HG02852 (cell line): ENCODE measurements at regions not wholly inside any gene's neighbourhood (a gene's known extent, or its start where the extent isn't known, plus 50 kb on each side); places are given as distances from the start of the nearest gene placed in this dataset.

Source experiments
- ATAC-seq: cut with Tn5 transposase; IDR thresholded peaks from one replicate; pipeline ENCODE4 v1.9.1; 2021; ENCODE audit warnings: mild to moderate bottlenecking, moderate library complexity; ENCODE audit not compliant: unreplicated experiment

GRCh38 chr11:8823174-8823742 lies 87.7 kb upstream of the AKIP1 start:
- ATAC-seq, result no peak

- ATAC-seq, result no peak
These were observed 84.7 kb upstream of the AKIP1 start for GRCh38 chr11:8826139-8826786.

- no peak for ATAC-seq
These were observed 84.0 kb upstream of the AKIP1 start for GRCh38 chr11:8826901-8827560.

- no peak for ATAC-seq
These were observed 82.9 kb upstream of the AKIP1 start for GRCh38 chr11:8828046-8828445.

- no peak for ATAC-seq
These were observed 82.2 kb upstream of the AKIP1 start for GRCh38 chr11:8828580-8829361.

GRCh38 chr11:8829556-8829955 lies 81.4 kb upstream of the AKIP1 start:
- ATAC-seq, result no peak

- ATAC-seq, result no peak
These were observed 80.3 kb upstream of the AKIP1 start for GRCh38 chr11:8830641-8831040.

- no peak for ATAC-seq
These were observed 79.1 kb upstream of the AKIP1 start for GRCh38 chr11:8831861-8832260.

GRCh38 chr11:8832571-8833260 lies 78.3 kb upstream of the AKIP1 start:
- ATAC-seq, result peak; percentile 87

GRCh38 chr11:8833568-8834315 lies 77.2 kb upstream of the AKIP1 start:
- ATAC-seq, result no peak

- no peak for ATAC-seq
These were observed 76.6 kb upstream of the AKIP1 start for GRCh38 chr11:8834379-8834778.

GRCh38 chr11:8838248-8838647 lies 72.7 kb upstream of the AKIP1 start:
- ATAC-seq, result no peak

- no peak for ATAC-seq
These were observed 71.6 kb upstream of the AKIP1 start for GRCh38 chr11:8839306-8839956.

- ATAC-seq, result no peak
These were observed 70.7 kb upstream of the AKIP1 start for GRCh38 chr11:8839957-8840945.

GRCh38 chr11:8841899-8842298 lies 69.1 kb upstream of the AKIP1 start:
- no peak for ATAC-seq

GRCh38 chr11:8858808-8859207 lies 52.2 kb upstream of the AKIP1 start:
- ATAC-seq, result no peak
